ENCODE measurements at regions not wholly inside any gene's neighbourhood (a gene's known extent, or its start where the extent isn't known, plus 50 kb on each side); places are given as distances from the start of the nearest gene placed in this dataset.
"Not testable (repeated sequence)": the region's sequence is repeated elsewhere in the genome, so short reads cannot be mapped to it uniquely, and the experiment has no call there.

- DNase-seq = no peak
- Histone ChIP-seq H3K9me3 (no peaks in the 10 kb centered on the region), H3K4me1 (no peaks in the 10 kb centered on the region), H3K4me3 (no peak overlapping the region), H3K36me3 (ENCODE audit: low read depth, missing control alignments) (no peaks in the 10 kb centered on the region), H3K27ac (no peak overlapping the region), H3K27me3 (no peaks in the 10 kb centered on the region)
- no peak for TF ChIP-seq CTCF (IDR thresholded peaks at IDR 0.05)
- no peak for TF ChIP-seq POLR2A (IDR thresholded peaks at IDR 0.05)
- intact Hi-C loops (cut with DNase I; ENCODE audit: low total_unique reads) = no loop called here
- 62 to 80% methylated on average over 2 of the region's 2 CpGs for WGBS, 2 donors
These were observed 2387.6 kb downstream of the PCDH7 start for GRCh38 chr4:33107814-33108213.

- H3K27me3 ChIP-seq = no peaks in the 10 kb centered on the region
- H3K36me3 ChIP-seq (ENCODE audit: low read depth, missing control alignments) = no peaks in the 10 kb centered on the region
- DNase-seq = no peak
- intact Hi-C loops (cut with DNase I; ENCODE audit: low total_unique reads) = no loop called here
- H3K4me1 ChIP-seq = no peaks in the 10 kb centered on the region
- no peak overlapping the region for H3K4me3 ChIP-seq
- 93 to 94% methylated on average over 1 of the region's 1 CpG for WGBS, 2 donors
- no peak overlapping the region for H3K27ac ChIP-seq
- TF ChIP-seq CTCF (IDR thresholded peaks at IDR 0.05) = no peak
- no peak for TF ChIP-seq POLR2A (IDR thresholded peaks at IDR 0.05)
- no peaks in the 10 kb centered on the region for H3K9me3 ChIP-seq
These were observed 2390.9 kb downstream of the PCDH7 start for GRCh38 chr4:33111117-33111516.

- intact Hi-C loops (cut with DNase I; ENCODE audit: low total_unique reads) = no loop called here
- Histone ChIP-seq H3K36me3 (ENCODE audit: low read depth, missing control alignments) (no peaks in the 10 kb centered on the region), H3K4me3 (no peak overlapping the region), H3K4me1 (no peaks in the 10 kb centered on the region), H3K27ac (no peak overlapping the region), H3K27me3 (no peaks in the 10 kb centered on the region), H3K9me3 (no peaks in the 10 kb centered on the region)
- no peak for DNase-seq
- TF ChIP-seq CTCF (IDR thresholded peaks at IDR 0.05) (no peak), POLR2A (IDR thresholded peaks at IDR 0.05) (no peak)
- 87 to 88% methylated on average over 3 of the region's 3 CpGs for WGBS, 2 donors
These were observed 2396.7 kb downstream of the PCDH7 start for GRCh38 chr4:33116871-33117270.

GRCh38 chr4:33126002-33126401 lies 2405.8 kb downstream of the PCDH7 start:
- Histone ChIP-seq H3K9me3 (no peaks in the 10 kb centered on the region), H3K27me3 (no peaks in the 10 kb centered on the region), H3K36me3 (ENCODE audit: low read depth, missing control alignments) (no peaks in the 10 kb centered on the region), H3K4me1 (no peaks in the 10 kb centered on the region), H3K27ac (no peak overlapping the region), H3K4me3 (no peak overlapping the region)
- no peak for DNase-seq
- WGBS, 2 donors = 97 to 100% methylated on average over 1 of the region's 1 CpG
- intact Hi-C loops (cut with DNase I; ENCODE audit: low total_unique reads) = no loop called here
- TF ChIP-seq CTCF (IDR thresholded peaks at IDR 0.05) = no peak
- no peak for TF ChIP-seq POLR2A (IDR thresholded peaks at IDR 0.05)

GRCh38 chr4:33130662-33131061 lies 2410.5 kb downstream of the PCDH7 start:
- H3K9me3 ChIP-seq; intact Hi-C loops (cut with DNase I; ENCODE audit: low total_unique reads); H3K4me3 ChIP-seq; H3K27ac ChIP-seq; DNase-seq; H3K27me3 ChIP-seq; H3K4me1 ChIP-seq; H3K36me3 ChIP-seq (ENCODE audit: low read depth, missing control alignments): not testable (repeated sequence)
- WGBS, 2 donors = 57 to 72% methylated on average over 1 of the region's 1 CpG
